ENCODE measurements at regions not wholly inside any gene's neighbourhood (a gene's known extent, or its start where the extent isn't known, plus 50 kb on each side); places are given as distances from the start of the nearest gene placed in this dataset.

GRCh38 chr6:90654166-90654565 lies 67.3 kb upstream of the MAP3K7 start:
- Mint-ChIP-seq H3K9me3 (ENCODE audit: unreplicated experiment) (no peaks in the 10 kb centered on the region), H3K36me3 (ENCODE audit: insufficient read depth, unreplicated experiment) (no peaks in the 10 kb centered on the region), H3K27me3 (ENCODE audit: insufficient read depth, unreplicated experiment) (peaks cover 18% of the 10 kb centered on the region), H3K4me1 (ENCODE audit: low read depth, unreplicated experiment) (no peaks in the 10 kb centered on the region), H3K4me3 (ENCODE audit: unreplicated experiment) (no peak overlapping the region), H3K27ac (ENCODE audit: unreplicated experiment) (no peak overlapping the region)
- ChIA-PET POLR2A (no interaction called here), CTCF (no interaction called here)
- intact Hi-C loops (cut with micrococcal nuclease; ENCODE audit: unreplicated experiment), result no loop called here
- no peaks in the 10 kb centered on the region for H3K9me3 ChIP-seq
- no peaks in the 10 kb centered on the region for H3K4me1 ChIP-seq
- TF ChIP-seq, protein P1, sequence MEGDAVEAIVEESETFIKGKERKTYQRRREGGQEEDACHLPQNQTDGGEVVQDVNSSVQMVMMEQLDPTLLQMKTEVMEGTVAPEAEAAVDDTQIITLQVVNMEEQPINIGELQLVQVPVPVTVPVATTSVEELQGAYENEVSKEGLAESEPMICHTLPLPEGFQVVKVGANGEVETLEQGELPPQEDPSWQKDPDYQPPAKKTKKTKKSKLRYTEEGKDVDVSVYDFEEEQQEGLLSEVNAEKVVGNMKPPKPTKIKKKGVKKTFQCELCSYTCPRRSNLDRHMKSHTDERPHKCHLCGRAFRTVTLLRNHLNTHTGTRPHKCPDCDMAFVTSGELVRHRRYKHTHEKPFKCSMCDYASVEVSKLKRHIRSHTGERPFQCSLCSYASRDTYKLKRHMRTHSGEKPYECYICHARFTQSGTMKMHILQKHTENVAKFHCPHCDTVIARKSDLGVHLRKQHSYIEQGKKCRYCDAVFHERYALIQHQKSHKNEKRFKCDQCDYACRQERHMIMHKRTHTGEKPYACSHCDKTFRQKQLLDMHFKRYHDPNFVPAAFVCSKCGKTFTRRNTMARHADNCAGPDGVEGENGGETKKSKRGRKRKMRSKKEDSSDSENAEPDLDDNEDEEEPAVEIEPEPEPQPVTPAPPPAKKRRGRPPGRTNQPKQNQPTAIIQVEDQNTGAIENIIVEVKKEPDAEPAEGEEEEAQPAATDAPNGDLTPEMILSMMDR (IDR thresholded peaks at IDR 0.05; ENCODE audit: insufficient read depth in 1 of 2, low read depth in 1 of 2, low read length in 1 of 2, severe bottlenecking in 1 of 2, unreplicated experiment in 1 of 2), result no peak
- H3K36me3 ChIP-seq (ENCODE audit: control insufficient read depth, insufficient read depth, low read length), result no peaks in the 10 kb centered on the region
- no peak overlapping the region for H3K4me3 ChIP-seq (ENCODE audit: low read depth, low read length)
- no peaks in the 10 kb centered on the region for H3K27me3 ChIP-seq (replicated peaks; ENCODE audit: control insufficient read depth, insufficient read depth, low read length)
- no TSS peak for BruUV-seq (replicated peaks)
- no peak for DNase-seq

- Histone ChIP-seq H3K4me3 (ENCODE audit: low read depth, low read length) (no peak overlapping the region), H3K27me3 (replicated peaks; ENCODE audit: control insufficient read depth, insufficient read depth, low read length) (no peaks in the 10 kb centered on the region), H3K4me1 (no peaks in the 10 kb centered on the region), H3K9me3 (no peaks in the 10 kb centered on the region), H3K36me3 (ENCODE audit: control insufficient read depth, insufficient read depth, low read length) (no peaks in the 10 kb centered on the region)
- no peaks in the 10 kb centered on the region for H3K36me3 Mint-ChIP-seq (ENCODE audit: insufficient read depth, unreplicated experiment)
- TF ChIP-seq, protein P1 (IDR thresholded peaks at IDR 0.05; ENCODE audit: insufficient read depth in 1 of 2, low read depth in 1 of 2, low read length in 1 of 2, severe bottlenecking in 1 of 2, unreplicated experiment in 1 of 2), result no peak
- H3K4me3 Mint-ChIP-seq (ENCODE audit: unreplicated experiment), result no peak overlapping the region
- H3K27ac Mint-ChIP-seq (ENCODE audit: unreplicated experiment), result no peak overlapping the region
- intact Hi-C loops (cut with micrococcal nuclease; ENCODE audit: unreplicated experiment), result no loop called here
- ChIA-PET CTCF (no interaction called here), POLR2A (no interaction called here)
- no peaks in the 10 kb centered on the region for H3K4me1 Mint-ChIP-seq (ENCODE audit: low read depth, unreplicated experiment)
- no TSS peak for BruUV-seq (replicated peaks)
- DNase-seq, result no peak
- peaks cover 17% of the 10 kb centered on the region for H3K27me3 Mint-ChIP-seq (ENCODE audit: insufficient read depth, unreplicated experiment)
- H3K9me3 Mint-ChIP-seq (ENCODE audit: unreplicated experiment), result no peaks in the 10 kb centered on the region
Measured at GRCh38 chr6:90653750-90654149, 66.9 kb upstream of the MAP3K7 start.

- H3K4me1 ChIP-seq, result no peaks in the 10 kb centered on the region
- no peak overlapping the region for H3K27ac Mint-ChIP-seq (ENCODE audit: unreplicated experiment)
- POLR2A ChIA-PET, result no interaction called here
- H3K4me1 Mint-ChIP-seq (ENCODE audit: low read depth, unreplicated experiment), result no peaks in the 10 kb centered on the region
- H3K4me3 Mint-ChIP-seq (ENCODE audit: unreplicated experiment), result no peak overlapping the region
- CTCF ChIA-PET, result no interaction called here
- no peak for DNase-seq
- H3K4me3 ChIP-seq (ENCODE audit: low read depth, low read length), result no peak overlapping the region
- BruUV-seq (replicated peaks), result no TSS peak
- no peaks in the 10 kb centered on the region for H3K36me3 ChIP-seq (ENCODE audit: control insufficient read depth, insufficient read depth, low read length)
- H3K9me3 ChIP-seq, result no peaks in the 10 kb centered on the region
- no peaks in the 10 kb centered on the region for H3K9me3 Mint-ChIP-seq (ENCODE audit: unreplicated experiment)
- peaks cover 5% of the 10 kb centered on the region for H3K27me3 Mint-ChIP-seq (ENCODE audit: insufficient read depth, unreplicated experiment)
- no peaks in the 10 kb centered on the region for H3K36me3 Mint-ChIP-seq (ENCODE audit: insufficient read depth, unreplicated experiment)
- TF ChIP-seq, protein P1 (IDR thresholded peaks at IDR 0.05; ENCODE audit: insufficient read depth in 1 of 2, low read depth in 1 of 2, low read length in 1 of 2, severe bottlenecking in 1 of 2, unreplicated experiment in 1 of 2), result no peak
- intact Hi-C loops (cut with micrococcal nuclease; ENCODE audit: unreplicated experiment), result no loop called here
- H3K27me3 ChIP-seq (replicated peaks; ENCODE audit: control insufficient read depth, insufficient read depth, low read length), result no peaks in the 10 kb centered on the region
Measured at GRCh38 chr6:90650041-90650940, 63.4 kb upstream of the MAP3K7 start.

All from Caco-2 (cell line).